DND-41 (cell line): ENCODE measurements at regions not wholly inside any gene's neighbourhood (a gene's known extent, or its start where the extent isn't known, plus 50 kb on each side); places are given as distances from the start of the nearest gene placed in this dataset.

ENCODE experiments used
- ATAC-seq: fragments of 200-7000 bp; cut with Tn5 transposase; 3 replicates; pipeline ENCODE4 v1.9.1; 2021; ENCODE audit warnings: low read depth; ENCODE audit not compliant: insufficient read depth
- DNase-seq: peaks from one replicate; pipeline ENCODE4 v3.0.0-alpha.2; 2020
- H2AFZ ChIP-seq: 2 replicates; pipeline ENCODE4 v1.6.0; 2012; ENCODE audit warnings: low read depth, low read length
- H3K27ac ChIP-seq: 2 replicates; pipeline ENCODE4 v1.5.1; 2012; ENCODE audit warnings: low read length, inconsistent platforms
- H3K27me3 ChIP-seq: fragments of 200-600 bp; sonication (generic); 2 replicates; pipeline ENCODE4 v1.6.0; 2012; ENCODE audit warnings: low read length, mild to moderate bottlenecking, inconsistent platforms; ENCODE audit not compliant: insufficient read depth, poor library complexity
- H3K36me3 ChIP-seq: 2 replicates; pipeline ENCODE4 v1.5.1; 2012; ENCODE audit warnings: low read length, inconsistent platforms; ENCODE audit not compliant: insufficient read depth
- H3K4me1 ChIP-seq: 2 replicates; pipeline ENCODE4 v1.5.1; 2012; ENCODE audit warnings: mild to moderate bottlenecking, low read length; ENCODE audit not compliant: insufficient read depth
- H3K4me2 ChIP-seq: 2 replicates; pipeline ENCODE4 v1.6.0; 2012; ENCODE audit warnings: mild to moderate bottlenecking, moderate library complexity, low read length, inconsistent platforms; ENCODE audit not compliant: insufficient read depth
- H3K4me3 ChIP-seq, 2 experiments: fragments of 200-600 bp in 1 of 2; shearing (Covaris generic) in 1 of 2; 2 replicates each; pipeline ENCODE4 v1.5.1; 2012 to 2016; ENCODE audit warnings: inconsistent platforms in 2 of 2, low read length in 2 of 2, mild to moderate bottlenecking in 2 of 2, low read depth in 1 of 2, moderate library complexity in 1 of 2
- H3K79me2 ChIP-seq: 2 replicates; pipeline ENCODE4 v1.6.0; 2012; ENCODE audit warnings: low read length, inconsistent platforms; ENCODE audit not compliant: insufficient read depth
- H3K9ac ChIP-seq: 2 replicates; pipeline ENCODE4 v1.6.0; 2012; ENCODE audit warnings: low read depth, mild to moderate bottlenecking, inconsistent platforms, low read length, moderate library complexity
- H3K9me3 ChIP-seq: 2 replicates; pipeline ENCODE4 v1.5.1; 2012; ENCODE audit warnings: low read length, moderate library complexity, mild to moderate bottlenecking, inconsistent platforms; ENCODE audit not compliant: insufficient read depth, severe bottlenecking
- H4K20me1 ChIP-seq: 2 replicates; pipeline ENCODE4 v1.6.0; 2012; ENCODE audit warnings: low read length; ENCODE audit not compliant: insufficient read depth
- CTCF ChIP-seq: IDR thresholded peaks from 2 replicates; pipeline ENCODE4 v1.5.1; 2012; ENCODE audit warnings: borderline replicate concordance, low read length, moderate library complexity, mild to moderate bottlenecking; ENCODE audit not compliant: poor library complexity, severe bottlenecking; ENCODE audit errors: extremely low read depth
- EZH2 ChIP-seq: IDR thresholded peaks from 3 replicates; pipeline ENCODE4 v1.6.1; 2012; ENCODE audit warnings: borderline replicate concordance, low read depth, mild to moderate bottlenecking, moderate library complexity, low read length, inconsistent platforms; ENCODE audit not compliant: severe bottlenecking

GRCh38 chr18:33898427-33898826, 320.4 kb downstream of the ASXL3 start:
- Histone ChIP-seq H3K27me3 (no peaks in the 10 kb centered on the region), H3K9ac (no peak overlapping the region), H3K9me3 (peaks cover 15% of the 10 kb centered on the region), H3K36me3 (no peaks in the 10 kb centered on the region), H3K4me2 (no peak overlapping the region), H3K27ac (no peak overlapping the region), H3K79me2 (no peaks in the 10 kb centered on the region), H2AFZ (no peak overlapping the region), H3K4me1 (no peaks in the 10 kb centered on the region), H3K4me3 (no peak overlapping the region), H4K20me1 (no peaks in the 10 kb centered on the region)
- DNase-seq = no peak
- ATAC-seq = no peak
- TF ChIP-seq EZH2 = no peak
- no peak for TF ChIP-seq CTCF

- Histone ChIP-seq H3K79me2 (no peaks in the 10 kb centered on the region), H3K27me3 (no peaks in the 10 kb centered on the region), H3K9me3 (no peaks in the 10 kb centered on the region), H4K20me1 (no peaks in the 10 kb centered on the region), H3K4me2 (no peak overlapping the region), H3K27ac (no peak overlapping the region), H3K36me3 (no peaks in the 10 kb centered on the region), H2AFZ (no peak overlapping the region), H3K4me1 (no peaks in the 10 kb centered on the region), H3K9ac (no peak overlapping the region), H3K4me3 (no peak overlapping the region)
- ATAC-seq = no peak
- no peak for DNase-seq
- no peak for TF ChIP-seq EZH2
- no peak for TF ChIP-seq CTCF
These were observed 300.2 kb downstream of the ASXL3 start for GRCh38 chr18:33878213-33878612.

GRCh38 chr18:33875029-33875565, 297.1 kb downstream of the ASXL3 start:
- TF ChIP-seq EZH2 (no peak), CTCF (no peak)
- Histone ChIP-seq H2AFZ (no peak overlapping the region), H3K4me1 (no peaks in the 10 kb centered on the region), H3K4me2 (no peak overlapping the region), H3K9me3 (no peaks in the 10 kb centered on the region), H3K9ac (no peak overlapping the region), H4K20me1 (no peaks in the 10 kb centered on the region), H3K4me3 (no peak overlapping the region), H3K27me3 (no peaks in the 10 kb centered on the region), H3K79me2 (no peaks in the 10 kb centered on the region), H3K27ac (no peak overlapping the region), H3K36me3 (no peaks in the 10 kb centered on the region)
- ATAC-seq = no peak
- DNase-seq = no peak

- H4K20me1 ChIP-seq = no peaks in the 10 kb centered on the region
- no peak for ATAC-seq
- no peak overlapping the region for H3K4me3 ChIP-seq
- H2AFZ ChIP-seq = no peak overlapping the region
- no peaks in the 10 kb centered on the region for H3K9me3 ChIP-seq
- H3K4me2 ChIP-seq = no peak overlapping the region
- H3K27me3 ChIP-seq = no peaks in the 10 kb centered on the region
- H3K27ac ChIP-seq = no peak overlapping the region
- H3K9ac ChIP-seq = no peak overlapping the region
- H3K79me2 ChIP-seq = no peaks in the 10 kb centered on the region
- H3K36me3 ChIP-seq = no peaks in the 10 kb centered on the region
- no peaks in the 10 kb centered on the region for H3K4me1 ChIP-seq
- no peak for TF ChIP-seq EZH2
- TF ChIP-seq CTCF = no peak
- no peak for DNase-seq
These were observed 295.1 kb downstream of the ASXL3 start for GRCh38 chr18:33873112-33873511.
